GDM1 (cell line): ENCODE measurements at regions not wholly inside any gene's neighbourhood (a gene's known extent, or its start where the extent isn't known, plus 50 kb on each side); places are given as distances from the start of the nearest gene placed in this dataset.

Experiments
- DNase-seq: peaks from one replicate; lab custom pipeline; 2025; lab: John Stamatoyannopoulos, UW

- DNase-seq = no peak
These were observed 59.0 kb downstream of the RPS29 start for GRCh38 chr14:49527221-49527620.

- no peak for DNase-seq
These were observed 60.1 kb downstream of the RPS29 start for GRCh38 chr14:49526101-49526500.

- DNase-seq = no peak
These were observed 69.9 kb downstream of the RPS29 start for GRCh38 chr14:49516286-49516685.

GRCh38 chr14:49512571-49512970 lies 73.6 kb downstream of the RPS29 start:
- no peak for DNase-seq

- DNase-seq = no peak
These were observed 74.0 kb downstream of the RPS29 start for GRCh38 chr14:49512147-49512551.

GRCh38 chr14:49508124-49508523 lies 78.1 kb downstream of the RPS29 start:
- no peak for DNase-seq

GRCh38 chr14:49506650-49507049 lies 79.5 kb downstream of the RPS29 start:
- no peak for DNase-seq

GRCh38 chr14:49505041-49505766 lies 81.0 kb downstream of the RPS29 start:
- no peak for DNase-seq

- DNase-seq = peak; percentile 40
These were observed 88.3 kb downstream of the RPS29 start for GRCh38 chr14:49497725-49498348.

GRCh38 chr14:49497267-49497666 lies 88.9 kb downstream of the RPS29 start:
- DNase-seq = no peak

- DNase-seq = no peak
These were observed 91.3 kb downstream of the RPS29 start for GRCh38 chr14:49494836-49495235.

- no peak for DNase-seq
These were observed 92.6 kb downstream of the RPS29 start for GRCh38 chr14:49493557-49493956.

GRCh38 chr14:49492151-49492550 lies 94.0 kb downstream of the RPS29 start:
- no peak for DNase-seq

GRCh38 chr14:49489341-49489740 lies 96.8 kb downstream of the RPS29 start:
- no peak for DNase-seq

- DNase-seq = no peak
These were observed 98.9 kb downstream of the RPS29 start for GRCh38 chr14:49487238-49487637.

GRCh38 chr14:49485290-49485689 lies 100.9 kb downstream of the RPS29 start:
- no peak for DNase-seq

- no peak for DNase-seq
These were observed 102.0 kb downstream of the RPS29 start for GRCh38 chr14:49484180-49484579.

GRCh38 chr14:49483268-49483667 lies 102.9 kb downstream of the RPS29 start:
- DNase-seq = no peak

- DNase-seq = no peak
These were observed 105.1 kb downstream of the RPS29 start for GRCh38 chr14:49480979-49481498.

GRCh38 chr14:49480053-49480760 lies 106.0 kb downstream of the RPS29 start:
- no peak for DNase-seq

- no peak for DNase-seq
These were observed 106.7 kb downstream of the RPS29 start for GRCh38 chr14:49479432-49479831.

- no peak for DNase-seq
These were observed 107.4 kb downstream of the RPS29 start for GRCh38 chr14:49478784-49479183.

- DNase-seq = no peak
These were observed 119.1 kb downstream of the RPS29 start for GRCh38 chr14:49467091-49467490.
